ENCODE measurements at regions not wholly inside any gene's neighbourhood (a gene's known extent, or its start where the extent isn't known, plus 50 kb on each side); places are given as distances from the start of the nearest gene placed in this dataset.
A peak's percentile ranks its signal among the peaks of the same experiment; 100 is the strongest.

DNA sequence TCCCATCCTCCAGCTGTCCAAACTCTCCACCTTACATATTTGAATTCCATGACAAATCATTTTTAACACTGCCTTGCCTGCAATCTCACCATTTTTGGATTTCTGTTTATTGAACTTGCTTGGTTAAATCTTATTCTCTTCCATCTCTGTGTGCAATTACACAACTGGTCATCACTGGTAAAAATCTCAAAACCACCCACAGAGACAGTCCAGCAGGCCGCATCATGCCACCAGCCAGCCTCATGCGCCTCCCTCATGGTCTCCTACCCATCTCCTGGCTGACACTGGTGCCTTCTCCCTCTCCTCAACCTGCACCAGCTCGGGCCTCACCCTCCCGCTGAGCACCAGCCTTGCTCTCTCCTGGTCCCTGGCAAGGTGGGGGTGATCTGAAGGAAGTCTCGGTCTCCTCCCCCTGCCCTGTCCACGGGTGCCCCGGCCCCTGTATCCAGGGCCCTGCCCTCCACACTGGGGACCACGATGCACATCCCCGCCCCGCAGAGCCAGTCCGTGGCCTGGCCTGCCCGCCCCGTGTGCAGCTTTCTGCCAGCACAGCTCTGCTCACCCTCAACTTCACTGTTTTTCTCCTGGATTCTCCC is 92.0 kb downstream of the THBS2 start:
- TF ChIP-seq CTCF (conservative IDR thresholded peaks at IDR 0.05), result no peak
- peak; percentile 18 for DNase-seq
- no peaks in the 10 kb centered on the region for H3K36me3 Mint-ChIP-seq (ENCODE audit: low read depth)
- Histone ChIP-seq H3K9me3 (ENCODE audit: control insufficient read depth, low read length) (no peaks in the 10 kb centered on the region), H3K27ac (ENCODE audit: low read depth, low read length) (no peak overlapping the region), H3K36me3 (ENCODE audit: control insufficient read depth, insufficient read depth, low read length) (no peaks in the 10 kb centered on the region), H3K27me3 (ENCODE audit: control insufficient read depth, insufficient read depth, low read length, poor library complexity, severe bottlenecking) (no peaks in the 10 kb centered on the region), H3K9ac (ENCODE audit: extremely low read depth, low read length, poor library complexity, severe bottlenecking) (no peak overlapping the region), H3K4me1 (ENCODE audit: control insufficient read depth, insufficient read depth, low read length) (no peaks in the 10 kb centered on the region), H3K4me3 (ENCODE audit: low read length) (no peak overlapping the region)
- peaks cover 16% of the 10 kb centered on the region for H3K9me3 Mint-ChIP-seq
- peaks cover 3% of the 10 kb centered on the region for H3K27me3 Mint-ChIP-seq (ENCODE audit: insufficient read depth)
- H3K4me1 Mint-ChIP-seq, result no peaks in the 10 kb centered on the region
- H3K27ac Mint-ChIP-seq, result no peak overlapping the region
- H3K4me3 Mint-ChIP-seq, result no peak overlapping the region
- WGBS, 2 experiments (ENCODE audit: insufficient coverage in 1 of 2, insufficient read length in 1 of 2), result 91% methylated on average over 13 of the region's 13 CpGs; no CpG with 5 or more reads in 1 of the 2 experiments

DNA sequence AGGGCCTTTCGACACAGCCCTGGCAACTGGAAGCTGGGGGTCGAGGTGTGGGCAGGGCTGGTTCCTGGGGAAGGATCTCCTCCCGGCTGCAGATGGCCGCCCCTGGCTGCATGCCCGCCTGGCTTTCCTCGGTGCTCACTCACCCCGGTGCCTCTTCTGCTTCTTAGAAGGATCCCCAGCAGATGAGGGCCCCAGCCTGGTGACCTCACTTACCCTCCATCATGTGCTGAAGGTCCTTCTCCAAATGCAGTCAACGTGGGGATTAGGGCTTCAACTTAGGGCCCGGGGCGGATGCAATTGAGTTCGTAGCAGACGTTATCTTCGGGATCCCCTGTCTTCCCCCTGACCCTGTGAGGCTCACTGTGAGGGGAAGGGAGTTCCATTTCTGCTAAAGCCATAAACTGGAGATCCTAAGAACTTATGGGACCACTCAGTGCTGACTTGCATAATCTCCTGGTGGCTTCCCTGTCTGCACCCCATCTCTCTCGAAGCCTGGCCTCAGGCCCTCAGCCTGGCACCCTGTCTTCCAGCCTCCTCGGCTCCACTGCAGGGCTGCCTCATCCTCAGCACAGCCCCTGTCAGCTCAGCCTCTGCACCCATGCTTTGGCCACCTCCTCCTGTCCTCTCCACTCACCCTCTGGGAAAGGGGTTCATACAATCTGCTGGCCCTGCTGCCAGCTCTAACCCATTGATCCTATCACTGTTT is 92.6 kb downstream of the THBS2 start:
- no peak overlapping the region for H3K9ac ChIP-seq (ENCODE audit: extremely low read depth, low read length, poor library complexity, severe bottlenecking)
- 92 to 95% methylated on average over 9 to 15 of the region's 15 CpGs for WGBS, 2 experiments (ENCODE audit: insufficient coverage in 1 of 2, insufficient read length in 1 of 2)

More for the DNA sequence above, 92.6 kb downstream of the THBS2 start:
- H3K27me3 ChIP-seq (ENCODE audit: control insufficient read depth, insufficient read depth, low read length, poor library complexity, severe bottlenecking), result no peaks in the 10 kb centered on the region
- H3K36me3 Mint-ChIP-seq (ENCODE audit: low read depth), result no peaks in the 10 kb centered on the region
- no peak overlapping the region for H3K4me3 ChIP-seq (ENCODE audit: low read length)
- peaks cover 16% of the 10 kb centered on the region for H3K9me3 Mint-ChIP-seq
- no peaks in the 10 kb centered on the region for H3K36me3 ChIP-seq (ENCODE audit: control insufficient read depth, insufficient read depth, low read length)
- H3K27ac Mint-ChIP-seq, result no peak overlapping the region
- no peaks in the 10 kb centered on the region for H3K4me1 Mint-ChIP-seq
- no peaks in the 10 kb centered on the region for H3K9me3 ChIP-seq (ENCODE audit: control insufficient read depth, low read length)
- no peaks in the 10 kb centered on the region for H3K4me1 ChIP-seq (ENCODE audit: control insufficient read depth, insufficient read depth, low read length)
- H3K4me3 Mint-ChIP-seq, result no peak overlapping the region
- H3K27me3 Mint-ChIP-seq (ENCODE audit: insufficient read depth), result peaks cover 3% of the 10 kb centered on the region
- peak; percentile 23 for DNase-seq
- H3K27ac ChIP-seq (ENCODE audit: low read depth, low read length), result no peak overlapping the region
- TF ChIP-seq CTCF (conservative IDR thresholded peaks at IDR 0.05), result no peak

All from endodermal cell (in vitro differentiated cells).